Activated CD4-positive, alpha-beta memory T cell treated with anti-CD3 and anti-CD28 coated beads for 36 hours (primary cell): ENCODE measurements at regions not wholly inside any gene's neighbourhood (a gene's known extent, or its start where the extent isn't known, plus 50 kb on each side); places are given as distances from the start of the nearest gene placed in this dataset.
"Not testable (repeated sequence)": the region's sequence is repeated elsewhere in the genome, so short reads cannot be mapped to it uniquely, and the experiment has no call there.

ENCODE experiments used
- CTCF ChIA-PET: fragments of 350-600 bp; sonication (Branson Sonifier 250); formaldehyde crosslinking; loops from one replicate; lab custom pipeline; 2021; ENCODE audit warnings: antibody characterized with exemption, inconsistent platforms; lab: Charles Lee
- POLR2A ChIA-PET: fragments of 350-600 bp; sonication (Branson Sonifier 250); formaldehyde crosslinking; loops from one replicate; lab custom pipeline; 2021; ENCODE audit warnings: antibody characterized with exemption; lab: Charles Lee
- DNase-seq: peaks from one replicate; pipeline ENCODE4 v3.0.0-alpha.2; 2020
- H3K27ac Mint-ChIP-seq: one replicate; pipeline ENCODE4 v1.8.0; 2021; ENCODE audit warnings: mixed read lengths
- H3K27me3 Mint-ChIP-seq: one replicate; pipeline ENCODE4 v1.8.0; 2021; ENCODE audit warnings: mixed read lengths
- H3K36me3 Mint-ChIP-seq: one replicate; pipeline ENCODE4 v1.8.0; 2021; ENCODE audit warnings: mixed read lengths
- H3K4me1 Mint-ChIP-seq: one replicate; pipeline ENCODE4 v1.8.0; 2021; ENCODE audit warnings: low read depth, mixed read lengths
- H3K4me3 Mint-ChIP-seq: one replicate; pipeline ENCODE4 v1.8.0; 2021; ENCODE audit warnings: mild to moderate bottlenecking, mixed read lengths
- H3K9me3 Mint-ChIP-seq: one replicate; pipeline ENCODE4 v1.8.0; 2021; ENCODE audit warnings: mixed read lengths
- intact Hi-C: fragments of 100-400 bp; cut with micrococcal nuclease; formaldehyde crosslinking; loops from one replicate; pipeline ENCODE4 v1.15.1; 2023

DNA sequence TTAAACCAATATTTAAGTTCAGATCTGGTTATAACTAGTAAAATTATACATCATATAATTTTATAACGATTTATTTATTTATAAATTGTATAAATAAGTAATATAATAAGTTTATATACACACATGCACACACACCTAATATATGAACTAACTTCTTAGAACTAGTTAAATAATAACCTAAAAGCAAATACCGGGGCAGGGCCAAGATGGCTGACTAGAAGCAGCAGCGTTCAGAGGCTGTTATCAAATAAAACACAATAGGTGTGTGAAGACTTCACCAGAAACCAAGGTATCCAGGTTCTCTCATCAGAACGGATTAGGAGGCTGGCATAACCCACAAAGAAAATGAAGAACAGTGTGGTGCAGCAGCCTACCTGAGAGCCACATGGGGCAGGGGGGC is 653.6 kb upstream of the CBLB start:
- H3K36me3 Mint-ChIP-seq: peaks cover 5% of the 10 kb centered on the region
- no peak for DNase-seq
- H3K27me3 Mint-ChIP-seq: no peaks in the 10 kb centered on the region
- peaks cover 11% of the 10 kb centered on the region for H3K4me1 Mint-ChIP-seq
- no peak overlapping the region for H3K27ac Mint-ChIP-seq
- intact Hi-C loops: no loop called here
- ChIA-PET POLR2A (no interaction called here), CTCF (no interaction called here)
- H3K9me3 Mint-ChIP-seq: peaks cover 8% of the 10 kb centered on the region
- H3K4me3 Mint-ChIP-seq: no peak overlapping the region

- intact Hi-C loops: loop anchor here (1.0 to 2.0 kb wide), 3 partner anchors 55 to 194 kb away; no protein-coding TSS in a partner anchor
- Mint-ChIP-seq H3K36me3 (peaks cover 17% of the 10 kb centered on the region), H3K27ac (no peak overlapping the region), H3K27me3 (no peaks in the 10 kb centered on the region), H3K4me3 (no peak overlapping the region), H3K9me3 (peaks cover 29% of the 10 kb centered on the region), H3K4me1 (peaks cover 36% of the 10 kb centered on the region)
- CTCF ChIA-PET: interaction anchor here (1.0 to 1.1 kb wide), 2 partner anchors 10 to 55 kb away, joined by 3 read pairs; no protein-coding TSS in a partner anchor
- DNase-seq: no peak
- POLR2A ChIA-PET: no interaction called here
These were observed 660.1 kb upstream of the CBLB start for GRCh38 chr3:106528932-106529331.

- CTCF ChIA-PET: interaction anchor here (1.0 to 1.1 kb wide), 2 partner anchors 11 to 55 kb away, joined by 3 read pairs; no protein-coding TSS in a partner anchor
- no peak overlapping the region for H3K4me3 Mint-ChIP-seq
- H3K27me3 Mint-ChIP-seq: no peaks in the 10 kb centered on the region
- H3K36me3 Mint-ChIP-seq: peaks cover 21% of the 10 kb centered on the region
- intact Hi-C loops: loop anchor here (1.0 to 5.0 kb wide), 6 partner anchors 55 to 1162 kb away; partner anchors contain the start of gene ALCAM
- H3K27ac Mint-ChIP-seq: peak overlapping the region; percentile 56
- no peak for DNase-seq
- peaks cover 44% of the 10 kb centered on the region for H3K4me1 Mint-ChIP-seq
- H3K9me3 Mint-ChIP-seq: peaks cover 34% of the 10 kb centered on the region
- POLR2A ChIA-PET: no interaction called here
These were observed 660.9 kb upstream of the CBLB start for GRCh38 chr3:106529738-106530137.

DNA sequence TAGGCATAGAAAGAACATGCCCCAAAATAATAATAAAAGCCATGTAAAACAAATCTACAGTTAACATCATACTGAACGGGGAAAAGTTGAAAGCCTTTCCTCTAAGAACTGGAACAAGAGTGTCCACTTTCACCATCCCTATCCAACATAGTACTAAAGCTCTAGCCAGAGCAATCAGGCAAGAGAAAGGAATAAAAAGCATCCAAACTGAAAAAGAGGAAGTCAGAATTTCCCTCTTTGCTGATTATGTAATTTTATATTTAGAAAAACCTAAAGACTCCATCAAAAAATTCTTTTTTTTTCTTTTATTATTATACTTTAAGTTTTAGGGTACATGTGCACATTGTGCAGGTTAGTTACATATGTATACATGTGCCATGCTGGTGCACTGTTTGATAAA is 661.6 kb upstream of the CBLB start:
- Mint-ChIP-seq H3K4me3 (no peak overlapping the region), H3K9me3 (peaks cover 38% of the 10 kb centered on the region), H3K36me3 (peaks cover 26% of the 10 kb centered on the region), H3K27me3 (no peaks in the 10 kb centered on the region), H3K4me1 (peaks cover 44% of the 10 kb centered on the region), H3K27ac (no peak overlapping the region)
- DNase-seq: no peak
- CTCF ChIA-PET: no interaction called here
- intact Hi-C loops: loop anchor here (5.0 kb wide), 3 partner anchors 77 to 1163 kb away; partner anchors contain the start of gene ALCAM
- POLR2A ChIA-PET: no interaction called here

DNA sequence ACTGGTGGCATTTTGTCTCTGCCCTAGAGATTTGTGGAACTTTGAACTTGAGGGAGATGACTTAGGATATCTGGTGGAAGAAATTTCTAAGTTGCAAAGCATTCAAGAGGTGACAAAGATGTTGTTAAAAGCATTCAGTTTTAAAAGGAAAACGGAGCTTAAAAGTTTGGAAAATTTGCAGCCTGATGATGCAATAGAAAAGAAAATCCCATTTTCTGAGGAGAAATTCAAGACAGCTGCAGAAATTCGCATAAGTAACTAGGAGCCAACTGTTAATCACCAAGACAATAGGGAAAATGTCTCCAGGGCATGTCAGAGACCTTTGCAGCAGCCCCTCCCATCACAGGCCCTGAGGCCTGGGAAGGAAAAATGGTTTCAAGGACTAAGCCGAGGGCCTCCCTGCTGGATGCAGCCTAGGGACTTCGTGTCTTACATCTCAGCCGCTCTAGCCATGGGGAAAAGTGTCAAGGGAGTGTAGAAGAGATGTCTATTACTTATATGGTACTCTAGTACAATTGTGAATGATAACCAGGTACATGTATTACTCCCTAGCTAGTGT is 663.0 kb upstream of the CBLB start:
- H3K27ac Mint-ChIP-seq, H3K27me3 Mint-ChIP-seq, H3K4me3 Mint-ChIP-seq, DNase-seq, POLR2A ChIA-PET: not testable (repeated sequence)
- CTCF ChIA-PET: interaction anchor here (0.6 kb wide), 1 partner anchor 103 kb away, joined by 3 read pairs; no protein-coding TSS in a partner anchor
- intact Hi-C loops: loop anchor here (5.0 kb wide), 3 partner anchors 75 to 1165 kb away; partner anchors contain the start of gene ALCAM
- peaks cover 31% of the 10 kb centered on the region for H3K36me3 Mint-ChIP-seq
- peaks cover 46% of the 10 kb centered on the region for H3K9me3 Mint-ChIP-seq
- peaks cover 41% of the 10 kb centered on the region for H3K4me1 Mint-ChIP-seq

GRCh38 chr3:106533093-106533787 is 664.4 kb upstream of the CBLB start:
- H3K27ac Mint-ChIP-seq: peak overlapping the region; percentile 80
- H3K4me1 Mint-ChIP-seq: peaks cover 36% of the 10 kb centered on the region
- peaks cover 52% of the 10 kb centered on the region for H3K9me3 Mint-ChIP-seq
- ChIA-PET CTCF (no interaction called here), POLR2A (no interaction called here)
- intact Hi-C loops: loop anchor here (5.0 kb wide), 3 partner anchors 74 to 1166 kb away; partner anchors contain the start of gene ALCAM
- H3K36me3 Mint-ChIP-seq: peaks cover 36% of the 10 kb centered on the region
- no peaks in the 10 kb centered on the region for H3K27me3 Mint-ChIP-seq
- no peak for DNase-seq
- H3K4me3 Mint-ChIP-seq: no peak overlapping the region

GRCh38 chr3:106533788-106534160 is 665.0 kb upstream of the CBLB start:
- DNase-seq: no peak

GRCh38 chr3:106534206-106534605 is 665.4 kb upstream of the CBLB start:
- no peaks in the 10 kb centered on the region for H3K27me3 Mint-ChIP-seq
- peak overlapping the region; percentile 7 for H3K4me3 Mint-ChIP-seq
- peak; percentile 81 for DNase-seq
- CTCF ChIA-PET: no interaction called here
- POLR2A ChIA-PET: interaction anchor here (0.8 kb wide), 1 partner anchor 15 kb away, joined by 3 read pairs; no protein-coding TSS in a partner anchor
- peaks cover 38% of the 10 kb centered on the region for H3K36me3 Mint-ChIP-seq
- H3K4me1 Mint-ChIP-seq: peaks cover 27% of the 10 kb centered on the region
- H3K9me3 Mint-ChIP-seq: peaks cover 52% of the 10 kb centered on the region
- intact Hi-C loops: loop anchor here (1.0 to 5.0 kb wide), 5 partner anchors 73 to 1167 kb away; partner anchors contain the start of gene ALCAM
- peak overlapping the region; percentile 80 for H3K27ac Mint-ChIP-seq

More at GRCh38 chr3:106533788-106534160, 665.0 kb upstream of the CBLB start:
- H3K9me3 Mint-ChIP-seq: peaks cover 54% of the 10 kb centered on the region
- peaks cover 38% of the 10 kb centered on the region for H3K36me3 Mint-ChIP-seq
- peaks cover 31% of the 10 kb centered on the region for H3K4me1 Mint-ChIP-seq
- ChIA-PET CTCF (no interaction called here), POLR2A (no interaction called here)
- peak overlapping the region; percentile 80 for H3K27ac Mint-ChIP-seq
- intact Hi-C loops: loop anchor here (1.0 to 5.0 kb wide), 5 partner anchors 74 to 1166 kb away; partner anchors contain the start of gene ALCAM
- no peak overlapping the region for H3K4me3 Mint-ChIP-seq
- H3K27me3 Mint-ChIP-seq: no peaks in the 10 kb centered on the region

GRCh38 chr3:106540743-106541142 is 671.9 kb upstream of the CBLB start:
- H3K4me1 Mint-ChIP-seq: no peaks in the 10 kb centered on the region
- no peak for DNase-seq
- peaks cover 16% of the 10 kb centered on the region for H3K36me3 Mint-ChIP-seq
- no peaks in the 10 kb centered on the region for H3K27me3 Mint-ChIP-seq
- no peak overlapping the region for H3K27ac Mint-ChIP-seq
- H3K9me3 Mint-ChIP-seq: peaks cover 35% of the 10 kb centered on the region
- ChIA-PET POLR2A (no interaction called here), CTCF (no interaction called here)
- H3K4me3 Mint-ChIP-seq: no peak overlapping the region
- intact Hi-C loops: no loop called here

GRCh38 chr3:106542101-106542769 is 673.4 kb upstream of the CBLB start:
- Mint-ChIP-seq H3K27ac (no peak overlapping the region), H3K36me3 (peaks cover 15% of the 10 kb centered on the region), H3K27me3 (no peaks in the 10 kb centered on the region), H3K4me1 (no peaks in the 10 kb centered on the region), H3K4me3 (no peak overlapping the region), H3K9me3 (peaks cover 33% of the 10 kb centered on the region)
- ChIA-PET CTCF (no interaction called here), POLR2A (no interaction called here)
- no peak for DNase-seq
- intact Hi-C loops: no loop called here

DNA sequence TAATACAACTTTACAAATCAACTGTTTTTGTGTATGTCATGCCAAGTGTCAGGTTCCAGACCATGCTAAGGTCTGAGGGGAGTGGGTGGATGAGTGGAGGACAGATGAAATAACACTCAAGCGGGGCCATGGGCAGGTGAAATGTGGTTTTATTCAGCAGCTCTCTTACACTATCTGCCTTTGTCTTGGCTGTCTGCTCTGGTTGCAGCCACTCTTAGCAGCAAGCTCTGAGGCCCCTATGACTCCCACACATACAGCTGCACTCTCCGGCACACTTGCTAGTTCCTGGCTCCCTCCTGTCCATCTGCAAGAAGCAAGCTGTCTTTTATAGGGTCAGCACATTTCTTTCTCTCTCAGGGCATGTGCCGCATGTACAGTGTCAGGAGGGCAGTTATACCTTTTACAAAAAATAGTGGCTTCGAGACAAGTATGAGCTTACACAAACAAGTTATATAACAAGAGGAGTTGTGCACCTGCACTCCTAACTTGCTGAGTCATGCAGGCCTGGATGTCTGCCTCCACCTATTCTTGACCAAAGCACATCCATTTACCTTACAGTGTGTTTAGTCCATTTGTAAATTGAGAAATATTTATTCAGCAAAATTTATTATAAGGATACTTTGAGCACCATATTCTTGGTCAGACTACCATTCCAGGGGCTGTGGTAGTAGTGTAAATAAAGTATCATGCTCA is 683.7 kb upstream of the CBLB start:
- Mint-ChIP-seq H3K27me3 (no peaks in the 10 kb centered on the region), H3K27ac (no peak overlapping the region), H3K36me3 (peaks cover 5% of the 10 kb centered on the region), H3K4me3 (no peak overlapping the region), H3K4me1 (peaks cover 2% of the 10 kb centered on the region), H3K9me3 (peaks cover 13% of the 10 kb centered on the region)
- intact Hi-C loops: no loop called here
- POLR2A ChIA-PET: no interaction called here
- DNase-seq: no peak
- CTCF ChIA-PET: no interaction called here
